Calu3 (cell line): ENCODE measurements at regions not wholly inside any gene's neighbourhood (a gene's known extent, or its start where the extent isn't known, plus 50 kb on each side); places are given as distances from the start of the nearest gene placed in this dataset.

Experiments
- BruUV-seq: library from RNA; stranded (reverse); fragments of 400-500 nt; replicated peaks from 2 replicates; lab custom pipeline; 2021; lab: Mats Ljungman, UMichigan
- CTCF ChIA-PET: fragments of 300-600 bp; sonication (Branson Sonifier 250); formaldehyde crosslinking; loops from one replicate; lab custom pipeline; 2022; ENCODE audit warnings: antibody characterized with exemption; lab: Charles Lee
- DNase-seq: peaks from one replicate; pipeline ENCODE4 v3.0.0; 2022
- H3K27ac Mint-ChIP-seq: one replicate; pipeline ENCODE4 v1.8.0; 2022; ENCODE audit warnings: mixed read lengths; ENCODE audit not compliant: unreplicated experiment
- H3K27me3 Mint-ChIP-seq: one replicate; pipeline ENCODE4 v1.8.0; 2022; ENCODE audit warnings: mixed read lengths; ENCODE audit not compliant: unreplicated experiment
- H3K36me3 Mint-ChIP-seq: one replicate; pipeline ENCODE4 v1.8.0; 2022; ENCODE audit warnings: mild to moderate bottlenecking, moderate library complexity, mixed read lengths; ENCODE audit not compliant: insufficient read depth, unreplicated experiment
- H3K4me1 Mint-ChIP-seq: one replicate; pipeline ENCODE4 v1.8.0; 2022; ENCODE audit warnings: mild to moderate bottlenecking, low read depth, mixed read lengths; ENCODE audit not compliant: unreplicated experiment
- H3K4me3 Mint-ChIP-seq: one replicate; pipeline ENCODE4 v1.8.0; 2022; ENCODE audit warnings: mild to moderate bottlenecking, low read depth, moderate library complexity, mixed read lengths; ENCODE audit not compliant: unreplicated experiment
- H3K9me3 Mint-ChIP-seq: one replicate; pipeline ENCODE4 v1.8.0; 2022; ENCODE audit warnings: low read depth, mixed read lengths; ENCODE audit not compliant: unreplicated experiment
- intact Hi-C: fragments of 100-400 bp; cut with micrococcal nuclease; formaldehyde crosslinking; loops from one replicate; pipeline ENCODE4 v1.10.0; 2022; ENCODE audit not compliant: unreplicated experiment
- TF ChIP-seq, protein P1 (sequence below): fragments of 200-600 bp; IDR thresholded peaks from one replicate; pipeline ENCODE4 v1.8.0; 2022; ENCODE audit warnings: antibody characterized with exemption; ENCODE audit not compliant: unreplicated experiment

DNA sequence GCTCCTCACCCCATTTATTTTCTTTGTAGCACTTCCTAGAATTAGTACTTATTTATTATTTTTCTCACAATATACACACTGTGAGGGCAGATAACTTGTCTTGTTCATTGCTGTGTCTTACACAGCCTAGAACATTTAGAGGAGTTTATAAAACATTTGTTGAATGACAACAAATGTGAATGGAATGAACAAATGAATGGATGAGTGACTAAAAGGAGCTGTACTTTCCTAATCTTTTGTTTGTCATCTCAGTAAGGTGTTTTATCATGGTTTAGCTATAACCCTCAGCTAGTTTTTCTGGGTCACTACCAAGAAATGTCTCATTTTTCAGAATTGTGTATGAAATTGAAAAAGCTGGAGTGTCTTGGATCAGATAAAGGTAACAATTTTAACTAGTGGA is 239.3 kb upstream of the KCNK2 start:
- Mint-ChIP-seq H3K27me3 (no peaks in the 10 kb centered on the region), H3K4me1 (peaks cover 8% of the 10 kb centered on the region), H3K4me3 (no peak overlapping the region), H3K27ac (no peak overlapping the region), H3K9me3 (no peaks in the 10 kb centered on the region), H3K36me3 (no peaks in the 10 kb centered on the region)
- intact Hi-C loops = no loop called here
- TF ChIP-seq, protein P1, sequence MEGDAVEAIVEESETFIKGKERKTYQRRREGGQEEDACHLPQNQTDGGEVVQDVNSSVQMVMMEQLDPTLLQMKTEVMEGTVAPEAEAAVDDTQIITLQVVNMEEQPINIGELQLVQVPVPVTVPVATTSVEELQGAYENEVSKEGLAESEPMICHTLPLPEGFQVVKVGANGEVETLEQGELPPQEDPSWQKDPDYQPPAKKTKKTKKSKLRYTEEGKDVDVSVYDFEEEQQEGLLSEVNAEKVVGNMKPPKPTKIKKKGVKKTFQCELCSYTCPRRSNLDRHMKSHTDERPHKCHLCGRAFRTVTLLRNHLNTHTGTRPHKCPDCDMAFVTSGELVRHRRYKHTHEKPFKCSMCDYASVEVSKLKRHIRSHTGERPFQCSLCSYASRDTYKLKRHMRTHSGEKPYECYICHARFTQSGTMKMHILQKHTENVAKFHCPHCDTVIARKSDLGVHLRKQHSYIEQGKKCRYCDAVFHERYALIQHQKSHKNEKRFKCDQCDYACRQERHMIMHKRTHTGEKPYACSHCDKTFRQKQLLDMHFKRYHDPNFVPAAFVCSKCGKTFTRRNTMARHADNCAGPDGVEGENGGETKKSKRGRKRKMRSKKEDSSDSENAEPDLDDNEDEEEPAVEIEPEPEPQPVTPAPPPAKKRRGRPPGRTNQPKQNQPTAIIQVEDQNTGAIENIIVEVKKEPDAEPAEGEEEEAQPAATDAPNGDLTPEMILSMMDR = no peak
- BruUV-seq = no TSS peak
- CTCF ChIA-PET = no interaction called here
- DNase-seq = no peak

DNA sequence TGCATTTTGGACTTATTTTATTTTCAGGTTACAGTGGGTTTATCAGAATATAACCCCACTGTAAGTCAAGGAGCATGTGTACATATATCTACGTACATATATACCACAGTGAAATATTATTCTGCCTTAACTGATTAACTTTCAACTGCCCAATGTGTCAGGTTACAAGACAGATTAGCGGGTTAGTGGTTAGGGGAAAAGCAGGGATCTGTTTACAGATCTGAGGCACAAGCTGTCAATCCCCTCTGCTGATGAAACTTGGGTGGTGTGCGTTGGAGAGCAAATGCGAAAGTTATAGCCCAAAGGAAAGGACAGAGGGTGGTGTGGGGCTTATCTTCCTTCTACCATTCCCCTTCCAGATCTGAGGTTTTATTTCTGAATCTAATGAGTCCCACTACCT is 238.2 kb upstream of the KCNK2 start:
- Mint-ChIP-seq H3K36me3 (no peaks in the 10 kb centered on the region), H3K27ac (no peak overlapping the region), H3K27me3 (no peaks in the 10 kb centered on the region), H3K4me3 (no peak overlapping the region), H3K9me3 (no peaks in the 10 kb centered on the region), H3K4me1 (peaks cover 8% of the 10 kb centered on the region)
- intact Hi-C loops = no loop called here
- TF ChIP-seq, protein P1 = no peak
- CTCF ChIA-PET = no interaction called here
- BruUV-seq = no TSS peak
- no peak for DNase-seq

DNA sequence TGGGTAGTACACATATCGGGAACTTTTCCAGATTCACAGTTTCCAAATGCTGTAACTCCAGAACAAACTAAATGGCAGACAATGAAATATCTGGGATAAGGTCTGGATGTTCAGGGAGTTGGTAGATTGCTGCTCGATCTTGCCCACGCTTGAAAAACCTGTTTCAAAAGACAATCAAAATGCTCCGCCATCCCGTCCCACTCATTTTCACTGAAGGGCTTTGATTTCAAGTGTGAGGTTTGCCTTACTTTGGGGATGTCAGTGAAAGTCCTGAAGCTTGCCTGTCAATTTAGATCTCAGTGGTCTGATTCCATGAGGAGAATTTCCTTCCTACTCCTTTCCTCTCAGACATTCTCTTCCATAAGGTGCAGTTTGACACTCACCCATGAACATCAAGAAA is 236.3 kb upstream of the KCNK2 start:
- H3K4me1 Mint-ChIP-seq = peaks cover under 1% of the 10 kb centered on the region
- no peaks in the 10 kb centered on the region for H3K36me3 Mint-ChIP-seq
- H3K27me3 Mint-ChIP-seq = no peaks in the 10 kb centered on the region
- intact Hi-C loops = no loop called here
- CTCF ChIA-PET = no interaction called here
- H3K27ac Mint-ChIP-seq = no peak overlapping the region
- H3K9me3 Mint-ChIP-seq = peaks cover 3% of the 10 kb centered on the region
- no TSS peak for BruUV-seq
- no peak overlapping the region for H3K4me3 Mint-ChIP-seq
- TF ChIP-seq, protein P1 = no peak
- DNase-seq = no peak

DNA sequence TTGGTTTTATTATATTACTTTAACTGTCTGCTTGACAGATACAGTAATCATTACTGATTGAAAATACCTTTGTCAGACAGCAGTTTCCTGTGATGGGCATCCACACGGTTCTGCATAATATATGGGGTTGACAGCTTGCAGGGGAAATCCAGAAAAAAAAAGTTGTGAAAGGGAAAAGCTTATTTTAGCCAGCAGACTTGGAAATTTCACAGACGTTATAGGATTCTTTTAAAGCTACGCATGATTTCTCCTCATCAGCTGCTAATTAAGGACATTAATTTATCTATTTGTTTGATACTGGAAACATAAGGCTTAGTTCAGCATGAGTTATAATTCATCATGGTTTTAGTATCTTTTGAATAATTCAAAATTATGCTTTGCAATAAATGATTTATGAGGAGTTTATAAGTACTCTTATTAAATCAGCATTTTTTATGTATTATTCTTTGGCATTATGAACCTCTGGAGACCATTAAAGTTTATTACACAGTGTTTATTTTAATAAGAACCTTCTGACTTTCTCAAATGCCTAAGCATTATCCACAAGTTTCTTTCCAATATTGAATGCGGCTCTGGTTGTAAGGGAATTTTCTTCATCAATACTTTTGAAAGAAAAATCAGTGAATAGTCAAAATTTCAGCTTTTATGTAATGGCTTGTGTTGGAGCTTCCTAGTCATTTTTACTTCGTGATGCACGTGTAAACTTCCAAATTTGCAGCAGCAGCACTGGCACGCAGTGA is 235.3 kb upstream of the KCNK2 start:
- H3K4me1 Mint-ChIP-seq = no peaks in the 10 kb centered on the region
- no peak overlapping the region for H3K4me3 Mint-ChIP-seq
- no TSS peak for BruUV-seq
- intact Hi-C loops = no loop called here
- H3K27ac Mint-ChIP-seq = no peak overlapping the region
- peaks cover 3% of the 10 kb centered on the region for H3K9me3 Mint-ChIP-seq
- H3K36me3 Mint-ChIP-seq = no peaks in the 10 kb centered on the region
- TF ChIP-seq, protein P1 = no peak
- no peaks in the 10 kb centered on the region for H3K27me3 Mint-ChIP-seq
- CTCF ChIA-PET = no interaction called here
- no peak for DNase-seq
